HUES6 (cell line): ENCODE measurements at regions not wholly inside any gene's neighbourhood (a gene's known extent, or its start where the extent isn't known, plus 50 kb on each side); places are given as distances from the start of the nearest gene placed in this dataset.

ENCODE experiments used
- H3K27ac ChIP-seq: 2 replicates; pipeline ENCODE4 v1.7.0; 2013; ENCODE audit warnings: low read depth, mild to moderate bottlenecking, low read length, inconsistent platforms
- H3K27me3 ChIP-seq: 2 replicates; pipeline ENCODE4 v1.6.1; 2013; ENCODE audit warnings: low read length; ENCODE audit not compliant: control insufficient read depth, insufficient read depth
- H3K36me3 ChIP-seq: 2 replicates; pipeline ENCODE4 v1.6.1; 2013; ENCODE audit warnings: low read length; ENCODE audit not compliant: control insufficient read depth, insufficient read depth
- H3K4me1 ChIP-seq: 2 replicates; pipeline ENCODE4 v1.6.1; 2013; ENCODE audit warnings: low read length; ENCODE audit not compliant: control insufficient read depth, insufficient read depth
- H3K4me3 ChIP-seq: 2 replicates; pipeline ENCODE4 v1.5.1; 2013; ENCODE audit warnings: low read depth, low read length
- H3K9ac ChIP-seq: one replicate; pipeline ENCODE4 v1.6.1; 2013; ENCODE audit warnings: mild to moderate bottlenecking, low read length
- H3K9me3 ChIP-seq: 2 replicates; pipeline ENCODE4 v1.6.1; 2013; ENCODE audit warnings: low read depth, low read length; ENCODE audit not compliant: control insufficient read depth, insufficient read depth

DNA sequence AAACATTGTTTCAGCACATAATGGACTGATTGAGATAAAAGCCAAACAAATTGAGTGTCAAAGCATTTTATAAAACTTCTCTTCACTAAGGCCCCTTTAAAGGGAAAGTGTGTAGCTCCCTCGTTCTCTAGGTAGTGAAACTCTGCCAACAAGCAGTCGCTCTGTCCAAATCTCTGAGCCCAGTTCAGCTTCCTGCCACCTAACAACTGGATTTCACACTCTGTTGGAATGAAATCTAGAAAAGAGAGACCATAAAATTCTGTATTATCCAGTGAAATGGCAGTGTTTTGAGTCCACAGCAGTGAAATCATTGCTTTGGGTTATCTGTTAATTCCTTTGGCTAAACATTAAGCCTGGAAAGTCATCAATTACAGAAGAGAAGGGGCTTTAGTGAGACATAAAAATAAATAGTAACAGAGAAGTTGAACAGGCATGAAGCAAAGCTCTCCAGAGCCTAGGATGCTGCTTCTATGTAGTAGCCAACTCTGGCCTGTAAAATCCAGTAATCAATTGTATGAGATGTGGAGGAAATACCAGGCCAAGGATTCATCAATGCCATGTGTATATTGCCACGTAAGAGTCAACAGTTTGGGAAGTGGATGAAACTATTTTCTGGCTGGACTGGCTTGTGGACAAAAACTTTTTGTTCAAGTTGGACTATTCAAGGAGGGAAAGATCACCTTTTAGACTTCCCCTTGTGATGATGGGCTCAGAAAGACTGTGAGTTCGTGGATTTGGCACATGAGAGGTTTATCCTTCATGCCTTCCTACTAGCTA is 122.5 kb downstream of the WIF1 start:
- H3K4me3 ChIP-seq: no peak overlapping the region
- H3K9ac ChIP-seq: no peak overlapping the region
- H3K27me3 ChIP-seq: peaks cover 7% of the 10 kb centered on the region; the same call in 1 of the 2 replicates

DNA sequence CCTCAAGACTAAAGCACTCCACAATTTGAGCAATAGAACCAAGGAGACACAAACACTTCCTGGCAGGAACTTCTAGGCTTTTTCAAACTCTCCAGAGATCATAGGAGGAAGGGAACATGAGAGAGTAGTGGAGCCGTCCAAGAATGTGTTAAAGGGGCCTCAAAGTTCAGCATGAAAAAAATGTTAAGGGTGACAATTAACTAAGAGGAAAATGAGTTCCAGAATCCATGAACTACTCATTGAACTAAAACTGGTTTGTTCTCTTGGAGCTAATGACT is 122.0 kb downstream of the WIF1 start:
- Histone ChIP-seq H3K4me1 (peaks cover 12% of the 10 kb centered on the region), H3K27ac (no peak overlapping the region), H3K27me3 (peaks cover 7% of the 10 kb centered on the region; the same call in 1 of the 2 replicates), H3K9ac (no peak overlapping the region), H3K4me3 (no peak overlapping the region), H3K9me3 (peaks cover 19% of the 10 kb centered on the region), H3K36me3 (no peaks in the 10 kb centered on the region)

More for the DNA sequence above, 122.5 kb downstream of the WIF1 start:
- Histone ChIP-seq H3K36me3 (no peaks in the 10 kb centered on the region), H3K27ac (no peak overlapping the region), H3K9me3 (peaks cover 19% of the 10 kb centered on the region), H3K4me1 (peaks cover 14% of the 10 kb centered on the region)
